Muscle layer of duodenum (tissue), 2 donors: ENCODE measurements at regions not wholly inside any gene's neighbourhood (a gene's known extent, or its start where the extent isn't known, plus 50 kb on each side); places are given as distances from the start of the nearest gene placed in this dataset.

Source experiments
- H3K27ac ChIP-seq: one replicate; pipeline ENCODE4 v1.7.0; 2013; ENCODE audit warnings: mild to moderate bottlenecking, low read length
- H3K27me3 ChIP-seq: one replicate; pipeline ENCODE4 v1.7.0; 2013; ENCODE audit warnings: low read depth, mild to moderate bottlenecking, control low read depth, low read length
- H3K36me3 ChIP-seq, 2 donors: one replicate each; pipeline ENCODE4 v1.7.0; 2013; ENCODE audit warnings: low read length in 2 of 2, control low read depth in 1 of 2, mild to moderate bottlenecking in 1 of 2; ENCODE audit not compliant: insufficient read depth in 2 of 2, control insufficient read depth in 1 of 2
- H3K4me1 ChIP-seq, 2 donors: one replicate each; pipeline ENCODE4 v1.7.0; 2013; ENCODE audit warnings: low read length in 2 of 2, mild to moderate bottlenecking in 2 of 2, control low read depth in 1 of 2, moderate library complexity in 1 of 2; ENCODE audit not compliant: insufficient read depth in 2 of 2, control insufficient read depth in 1 of 2
- H3K4me3 ChIP-seq, 2 donors: one replicate each; pipeline ENCODE4 v1.7.0; 2013; ENCODE audit warnings: low read length in 2 of 2, low read depth in 1 of 2, mild to moderate bottlenecking in 1 of 2
- H3K9me3 ChIP-seq, 2 donors: one replicate each; pipeline ENCODE4 v1.7.0; 2013; ENCODE audit warnings: low read length in 2 of 2, control low read depth in 1 of 2, mild to moderate bottlenecking in 1 of 2; ENCODE audit not compliant: control insufficient read depth in 1 of 2
- donor health status: healthy.

DNA sequence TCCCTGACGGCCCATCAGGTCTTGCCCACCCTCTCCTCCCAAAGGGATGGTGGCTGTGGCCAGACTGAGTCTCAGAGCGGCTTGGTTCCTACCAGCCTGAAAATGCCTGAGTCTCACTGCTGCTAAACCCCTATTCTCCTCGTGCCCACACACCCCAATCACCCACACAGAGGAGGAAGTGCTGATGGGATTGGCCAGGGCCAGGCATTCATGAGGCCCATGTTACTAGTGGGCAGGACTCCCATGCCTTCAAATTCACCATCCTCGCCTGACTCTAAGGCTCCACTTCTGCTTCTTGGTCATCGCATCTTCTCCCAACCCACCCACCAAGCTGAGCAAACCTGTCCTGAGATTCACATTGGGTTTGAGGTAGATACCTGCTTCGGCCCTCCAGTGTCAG, 80.1 kb upstream of the CST7 start:
- no peak overlapping the region for H3K4me3 ChIP-seq
- no peak overlapping the region for H3K27ac ChIP-seq
- no peaks in the 10 kb centered on the region for H3K36me3 ChIP-seq
- peaks cover 0 to 10% of the 10 kb centered on the region in 2 donors for H3K9me3 ChIP-seq
- no peaks in the 10 kb centered on the region for H3K27me3 ChIP-seq
- no peaks in the 10 kb centered on the region for H3K4me1 ChIP-seq

DNA sequence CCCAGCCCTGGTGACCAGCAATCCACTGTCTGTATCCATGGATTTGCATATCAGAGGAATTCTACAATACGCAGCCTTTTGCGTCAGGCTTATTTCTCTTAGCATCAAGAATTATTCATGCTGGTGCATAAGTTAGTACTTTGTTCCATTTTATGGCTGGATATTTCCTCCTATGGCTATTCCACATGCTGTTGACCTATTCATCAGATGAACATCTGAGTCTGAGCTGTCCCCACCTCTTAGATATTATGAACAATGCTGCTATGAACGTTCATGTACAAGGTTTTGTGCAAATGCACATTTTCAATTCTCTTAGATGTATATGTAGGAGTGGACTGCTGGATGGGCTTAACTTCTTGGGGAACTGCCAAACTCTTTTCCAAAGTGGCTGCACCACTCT, 79.0 kb upstream of the CST7 start:
- Histone ChIP-seq H3K27me3 (no peaks in the 10 kb centered on the region), H3K4me1 (no peaks in the 10 kb centered on the region), H3K9me3 (peaks cover 0 to 3% of the 10 kb centered on the region in 2 donors), H3K36me3 (no peaks in the 10 kb centered on the region), H3K27ac (no peak overlapping the region), H3K4me3 (no peak overlapping the region)

DNA sequence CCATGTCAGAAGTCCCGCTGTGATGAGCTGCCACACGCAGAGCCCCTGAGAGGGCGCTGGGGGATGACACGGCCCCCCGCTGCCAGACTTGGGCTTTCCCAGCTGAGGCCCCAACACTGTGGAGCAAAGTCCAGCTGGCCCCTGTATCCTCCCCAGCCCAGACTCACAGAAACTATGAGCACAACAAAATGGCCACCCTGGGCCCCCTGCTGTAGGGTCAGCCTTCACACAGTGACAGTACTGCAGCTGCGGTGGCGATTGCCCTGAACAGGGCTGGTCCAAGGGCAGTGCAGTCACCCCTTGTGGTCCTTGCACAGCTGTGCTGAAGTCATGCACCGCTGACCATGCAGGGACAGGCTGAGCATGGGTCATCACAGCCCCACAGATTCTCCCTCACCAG, 78.2 kb upstream of the CST7 start:
- no peak overlapping the region for H3K27ac ChIP-seq
- no peaks in the 10 kb centered on the region for H3K9me3 ChIP-seq
- H3K4me3 ChIP-seq: no peak overlapping the region
- H3K27me3 ChIP-seq: no peaks in the 10 kb centered on the region
- no peaks in the 10 kb centered on the region for H3K4me1 ChIP-seq
- H3K36me3 ChIP-seq: no peaks in the 10 kb centered on the region

DNA sequence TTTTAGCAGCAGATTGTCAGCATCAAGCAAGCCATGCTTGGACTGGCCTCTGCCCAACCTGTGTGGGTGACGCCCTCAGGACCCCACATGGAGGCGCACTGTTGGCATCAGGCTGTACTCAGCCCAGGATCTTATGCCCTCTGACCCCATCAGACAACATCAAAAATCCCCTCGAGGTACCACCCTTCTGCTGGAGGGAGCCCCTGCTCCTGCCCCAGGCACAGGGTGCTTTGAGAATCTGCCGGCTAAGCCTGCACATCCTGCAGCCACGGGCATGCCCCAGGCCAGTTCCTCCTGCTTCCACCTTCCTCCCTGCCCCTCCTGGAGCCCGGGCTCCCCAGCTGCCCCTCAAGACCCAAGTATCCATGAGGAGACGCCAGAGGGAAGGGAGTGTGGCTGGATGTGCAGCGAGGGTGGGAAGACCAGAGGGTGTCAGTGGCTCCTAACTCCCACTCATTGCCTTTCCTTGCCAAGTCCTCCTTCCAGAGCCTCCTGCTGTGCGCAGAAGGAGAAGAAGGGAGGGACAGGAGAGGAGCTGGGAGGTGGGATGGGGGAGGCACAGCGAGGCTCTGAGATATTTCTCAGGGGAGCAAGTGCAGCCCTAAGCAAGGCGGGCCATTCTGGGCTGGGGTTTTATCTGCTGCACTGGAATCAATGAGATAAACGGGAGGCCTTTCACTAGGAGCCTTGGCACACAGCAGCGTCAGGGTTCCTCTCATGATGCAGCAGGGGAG, 77.4 kb upstream of the CST7 start:
- Histone ChIP-seq H3K27ac (no peak overlapping the region), H3K4me1 (no peaks in the 10 kb centered on the region), H3K36me3 (no peaks in the 10 kb centered on the region), H3K9me3 (no peaks in the 10 kb centered on the region), H3K4me3 (no peak overlapping the region), H3K27me3 (no peaks in the 10 kb centered on the region)

DNA sequence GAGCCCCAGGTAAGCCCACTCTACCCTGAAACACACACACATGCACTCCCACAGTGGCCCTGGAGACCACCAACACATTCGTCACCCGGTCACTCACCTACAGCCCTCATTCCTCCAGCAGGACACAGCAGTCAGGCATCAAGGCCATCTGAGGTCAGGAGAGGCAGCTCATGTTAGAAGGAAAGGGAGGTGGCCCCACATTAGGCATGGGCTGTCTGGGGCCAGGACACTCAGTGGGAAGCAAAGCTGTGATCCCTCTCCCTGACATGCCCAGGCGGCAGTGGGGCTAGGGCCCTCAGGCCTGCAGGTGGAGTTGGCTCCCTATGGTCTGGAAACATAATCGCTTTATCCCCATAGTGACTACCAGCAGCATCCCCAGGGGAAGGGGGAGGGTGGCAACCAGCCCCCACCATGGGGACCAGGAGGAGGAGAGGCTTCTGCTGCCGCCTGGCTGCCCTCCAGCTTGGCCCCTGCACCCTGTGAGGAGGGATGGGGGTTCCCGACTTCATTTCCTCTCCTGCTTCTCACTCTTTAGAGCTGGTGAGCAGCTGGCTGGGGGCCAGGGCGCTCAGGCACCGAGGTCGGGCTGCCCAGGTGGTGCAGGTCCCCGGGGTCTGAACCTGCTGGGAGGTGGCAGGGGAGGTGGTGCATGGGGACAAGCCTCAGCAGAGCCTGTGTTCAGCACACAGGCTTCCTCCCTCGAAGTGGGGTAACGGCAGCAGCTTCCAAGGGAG, 76.6 kb upstream of the CST7 start:
- no peaks in the 10 kb centered on the region for H3K27me3 ChIP-seq
- no peaks in the 10 kb centered on the region for H3K9me3 ChIP-seq
- no peak overlapping the region for H3K27ac ChIP-seq
- H3K4me3 ChIP-seq: no peak overlapping the region
- H3K4me1 ChIP-seq: no peaks in the 10 kb centered on the region
- no peaks in the 10 kb centered on the region for H3K36me3 ChIP-seq

DNA sequence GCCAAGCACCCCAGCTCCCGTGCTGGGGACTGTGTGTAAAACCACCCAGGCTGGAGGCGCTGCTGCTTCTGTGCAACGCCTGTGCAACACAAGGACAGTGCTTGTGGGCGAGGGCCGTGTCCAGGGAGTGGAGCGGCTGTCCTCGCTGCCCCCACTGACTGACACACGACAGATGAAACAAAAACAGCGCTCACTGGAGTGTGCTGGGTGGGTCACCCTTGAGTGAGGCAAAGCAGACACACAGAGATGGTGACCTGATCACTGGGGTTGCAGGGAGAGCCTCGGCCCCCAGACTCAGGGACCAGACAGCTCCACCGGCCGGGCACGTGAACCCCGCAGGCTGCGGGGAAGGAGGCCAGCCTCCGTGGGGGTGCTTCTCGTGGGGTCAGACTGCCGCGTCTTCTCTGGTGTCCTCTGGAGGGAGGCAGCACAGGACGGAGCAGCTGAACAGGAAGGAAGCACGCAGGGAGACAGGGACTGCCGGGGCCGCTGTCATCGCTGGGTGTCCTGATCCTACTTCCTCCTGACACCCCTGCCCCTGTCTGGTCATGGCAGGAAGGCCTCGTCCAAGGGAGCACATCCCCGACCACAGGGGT, 75.9 kb upstream of the CST7 start:
- Histone ChIP-seq H3K27ac (no peak overlapping the region), H3K27me3 (no peaks in the 10 kb centered on the region), H3K4me3 (no peak overlapping the region), H3K9me3 (no peaks in the 10 kb centered on the region), H3K4me1 (no peaks in the 10 kb centered on the region), H3K36me3 (no peaks in the 10 kb centered on the region)

DNA sequence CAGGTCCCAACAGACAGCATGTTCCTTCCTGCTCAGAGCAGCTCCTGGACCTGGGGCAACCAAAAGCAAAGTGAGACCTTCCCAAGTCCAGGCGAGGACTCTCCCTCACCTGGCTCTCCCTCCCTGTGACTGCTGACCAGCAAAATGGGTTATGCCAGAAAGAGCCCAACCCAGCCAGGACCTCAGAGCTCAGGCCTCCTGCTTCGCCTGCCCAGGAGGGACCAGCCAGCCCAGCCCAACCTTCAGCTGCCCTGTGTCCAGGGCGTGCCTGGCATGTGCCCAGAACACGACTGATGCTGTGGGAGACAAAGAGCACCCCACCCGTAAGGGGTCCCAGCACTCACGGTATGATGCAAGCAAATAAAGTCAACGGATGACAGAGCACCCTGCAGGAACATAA, 74.0 kb upstream of the CST7 start:
- no peaks in the 10 kb centered on the region for H3K36me3 ChIP-seq
- H3K27me3 ChIP-seq: no peaks in the 10 kb centered on the region
- no peak overlapping the region for H3K27ac ChIP-seq
- no peak overlapping the region for H3K4me3 ChIP-seq
- no peaks in the 10 kb centered on the region for H3K4me1 ChIP-seq
- no peaks in the 10 kb centered on the region for H3K9me3 ChIP-seq

DNA sequence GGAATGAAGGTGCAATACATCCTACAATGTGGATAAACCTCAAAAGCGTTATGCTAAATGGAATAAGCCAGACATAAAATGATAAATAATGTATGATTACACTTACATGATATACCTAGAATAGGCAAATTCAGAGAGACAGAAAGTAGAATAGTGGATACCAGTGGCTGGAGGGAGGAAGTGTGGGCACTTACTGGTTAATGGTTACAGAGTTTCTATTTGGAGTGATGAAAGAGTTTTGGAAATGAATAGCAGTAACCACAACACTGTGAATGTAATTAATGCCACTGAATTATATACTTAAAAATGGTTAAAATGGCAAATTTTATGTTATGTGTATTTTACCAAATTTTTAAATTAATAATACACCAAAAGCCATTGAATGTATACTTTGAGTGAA, 71.4 kb upstream of the CST7 start:
- peaks cover 0 to 12% of the 10 kb centered on the region in 2 donors for H3K9me3 ChIP-seq

DNA sequence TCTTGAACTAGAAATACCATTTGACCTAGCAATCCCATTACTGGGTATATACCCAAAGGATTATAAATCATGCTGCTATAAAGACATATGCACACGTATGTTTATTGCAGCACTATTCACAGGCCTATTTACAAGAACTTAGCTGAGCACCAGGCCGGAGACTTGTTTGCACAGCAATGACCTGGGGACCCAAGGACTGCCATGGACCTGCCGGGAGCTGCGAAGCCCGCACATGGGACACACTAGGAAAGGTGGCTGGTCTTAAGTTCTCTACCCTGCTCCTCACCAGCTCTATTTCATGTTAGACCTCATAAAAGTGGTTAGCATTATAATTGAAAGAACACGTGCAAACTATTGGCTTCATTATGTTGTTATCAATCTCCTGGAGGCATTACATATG, 70.4 kb upstream of the CST7 start:
- H3K27me3 ChIP-seq: no peaks in the 10 kb centered on the region
- no peaks in the 10 kb centered on the region for H3K4me1 ChIP-seq
- H3K9me3 ChIP-seq: peaks cover 2 to 17% of the 10 kb centered on the region in 2 donors
- no peak overlapping the region for H3K27ac ChIP-seq
- H3K4me3 ChIP-seq: no peak overlapping the region
- no peaks in the 10 kb centered on the region for H3K36me3 ChIP-seq

More for the DNA sequence above, 71.4 kb upstream of the CST7 start:
- Histone ChIP-seq H3K36me3 (no peaks in the 10 kb centered on the region), H3K4me3 (no peak overlapping the region), H3K4me1 (no peaks in the 10 kb centered on the region), H3K27me3 (no peaks in the 10 kb centered on the region), H3K27ac (no peak overlapping the region)

DNA sequence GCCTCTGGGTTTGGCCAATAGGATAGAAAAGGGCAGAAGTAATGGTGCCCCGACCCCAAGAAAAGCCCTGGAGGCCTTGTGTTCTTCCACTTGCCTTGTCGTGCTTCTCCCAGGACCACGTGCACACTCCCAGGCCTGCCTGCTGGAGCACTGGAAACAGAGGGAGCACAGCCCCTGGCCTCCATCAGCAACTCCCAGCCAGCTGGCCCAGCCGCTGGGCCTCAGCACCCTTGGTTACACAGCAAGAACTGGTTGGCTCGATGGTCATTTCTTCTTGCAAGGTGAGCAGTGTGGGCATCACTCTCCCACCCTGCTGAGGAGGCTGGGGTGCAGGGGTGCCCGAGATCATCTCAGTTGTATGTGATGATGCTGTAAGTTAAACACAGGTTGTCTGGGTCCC, 69.2 kb upstream of the CST7 start:
- Histone ChIP-seq H3K27ac (no peak overlapping the region), H3K9me3 (peaks cover 2 to 17% of the 10 kb centered on the region in 2 donors), H3K27me3 (no peaks in the 10 kb centered on the region), H3K4me1 (no peaks in the 10 kb centered on the region), H3K36me3 (no peaks in the 10 kb centered on the region), H3K4me3 (no peak overlapping the region)

DNA sequence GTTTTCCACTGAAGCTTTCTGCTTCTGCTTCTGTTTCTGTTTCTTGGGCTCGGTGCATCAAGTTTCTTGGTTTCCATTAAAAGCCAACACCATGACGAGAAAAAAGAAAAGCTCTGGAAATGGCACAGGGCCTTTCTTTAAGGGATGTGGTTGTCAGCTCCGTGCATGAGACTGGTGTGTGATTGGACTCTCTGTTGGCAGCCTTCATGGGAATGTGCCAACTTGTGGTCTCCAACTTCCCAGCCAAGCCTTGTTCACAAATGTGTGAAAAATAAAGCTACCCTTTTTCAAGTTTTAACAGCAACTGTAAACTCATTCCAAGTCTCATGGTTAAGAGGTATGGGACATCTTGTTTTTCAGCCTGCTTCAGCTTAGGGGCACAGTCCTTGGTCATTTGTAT, 68.7 kb upstream of the CST7 start:
- Histone ChIP-seq H3K27me3 (no peaks in the 10 kb centered on the region), H3K9me3 (peaks cover 2 to 17% of the 10 kb centered on the region in 2 donors), H3K27ac (no peak overlapping the region), H3K36me3 (no peaks in the 10 kb centered on the region), H3K4me3 (no peak overlapping the region), H3K4me1 (no peaks in the 10 kb centered on the region)
